DMS114 treated with DMSO at 0.1 percent for 48 hours (cell line): ENCODE measurements at regions not wholly inside any gene's neighbourhood (a gene's known extent, or its start where the extent isn't known, plus 50 kb on each side); places are given as distances from the start of the nearest gene placed in this dataset.

Experiments used
- DNase-seq: peaks from one replicate; lab custom pipeline; 2025; ENCODE audit not compliant: unreplicated experiment; lab: John Stamatoyannopoulos, UW

- DNase-seq = no peak
Observed at GRCh38 chr17:13230350-13231264, 212.8 kb upstream of the ELAC2 start.

- no peak for DNase-seq
Observed at GRCh38 chr17:13228225-13228624, 210.4 kb upstream of the ELAC2 start.

- no peak for DNase-seq
Observed at GRCh38 chr17:13222975-13223374, 205.1 kb upstream of the ELAC2 start.

GRCh38 chr17:13212860-13213259, 195.0 kb upstream of the ELAC2 start:
- no peak for DNase-seq

GRCh38 chr17:13209081-13209480, 191.3 kb upstream of the ELAC2 start:
- DNase-seq = no peak

GRCh38 chr17:13204607-13205237, 186.9 kb upstream of the ELAC2 start:
- DNase-seq = no peak

- no peak for DNase-seq
Observed at GRCh38 chr17:13202835-13203234, 185.0 kb upstream of the ELAC2 start.

- DNase-seq = no peak
Observed at GRCh38 chr17:13200671-13201070, 182.8 kb upstream of the ELAC2 start.

GRCh38 chr17:13199425-13199824, 181.6 kb upstream of the ELAC2 start:
- no peak for DNase-seq

- DNase-seq = no peak
Observed at GRCh38 chr17:13197586-13197985, 179.8 kb upstream of the ELAC2 start.

- no peak for DNase-seq
Observed at GRCh38 chr17:13194887-13195286, 177.1 kb upstream of the ELAC2 start.

GRCh38 chr17:13182854-13183253, 165.0 kb upstream of the ELAC2 start:
- no peak for DNase-seq

GRCh38 chr17:13182450-13182849, 164.6 kb upstream of the ELAC2 start:
- DNase-seq = no peak

GRCh38 chr17:13181683-13182082, 163.9 kb upstream of the ELAC2 start:
- no peak for DNase-seq

GRCh38 chr17:13176436-13176835, 158.6 kb upstream of the ELAC2 start:
- no peak for DNase-seq

- no peak for DNase-seq
Observed at GRCh38 chr17:13171790-13172189, 154.0 kb upstream of the ELAC2 start.

- DNase-seq = no peak
Observed at GRCh38 chr17:13162361-13162760, 144.5 kb upstream of the ELAC2 start.

- no peak for DNase-seq
Observed at GRCh38 chr17:13160790-13161189, 143.0 kb upstream of the ELAC2 start.

- no peak for DNase-seq
Observed at GRCh38 chr17:13160296-13160695, 142.5 kb upstream of the ELAC2 start.

- DNase-seq = no peak
Observed at GRCh38 chr17:13158494-13159240, 140.8 kb upstream of the ELAC2 start.

- no peak for DNase-seq
Observed at GRCh38 chr17:13157656-13158055, 139.8 kb upstream of the ELAC2 start.

- DNase-seq = no peak
Observed at GRCh38 chr17:13154930-13155329, 137.1 kb upstream of the ELAC2 start.
